Right renal cortex interstitium (tissue), 3 donors: ENCODE measurements at regions not wholly inside any gene's neighbourhood (a gene's known extent, or its start where the extent isn't known, plus 50 kb on each side); places are given as distances from the start of the nearest gene placed in this dataset.
A peak's percentile ranks its signal among the peaks of the same experiment; 100 is the strongest.
"Not testable (repeated sequence)": the region's sequence is repeated elsewhere in the genome, so short reads cannot be mapped to it uniquely, and the experiment has no call there.

Experiments
- DNase-seq, 3 donors: peaks; one replicate each; pipeline ENCODE4 v3.0.0-alpha.2; 2013; ENCODE audit warnings: low read depth in 3 of 3, low spot score in 2 of 3

- DNase-seq, result no peak
Observed at GRCh38 chr4:28508636-28509035, 1648.0 kb downstream of the STIM2 start.

DNA sequence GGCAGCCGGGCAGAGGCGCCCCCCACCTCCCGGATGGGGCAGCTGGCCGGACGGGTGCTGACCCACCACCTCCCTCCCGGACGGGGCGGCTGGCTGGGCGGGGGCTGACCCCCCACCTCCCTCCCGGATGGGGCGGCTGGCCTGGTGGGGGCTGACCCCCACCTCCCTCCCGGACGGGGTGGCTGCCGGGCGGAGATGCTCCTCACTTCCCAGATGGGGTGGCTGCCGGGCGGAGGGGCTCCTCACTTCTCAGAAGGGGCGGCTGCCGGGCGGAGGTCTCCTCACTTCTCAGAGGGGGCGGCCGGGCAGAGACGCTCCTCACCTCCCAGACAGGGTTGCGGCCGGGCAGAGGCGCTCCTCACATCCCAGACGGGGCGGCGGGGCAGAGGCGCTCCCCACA is 1654.1 kb downstream of the STIM2 start:
- not testable (repeated sequence) for DNase-seq

DNA sequence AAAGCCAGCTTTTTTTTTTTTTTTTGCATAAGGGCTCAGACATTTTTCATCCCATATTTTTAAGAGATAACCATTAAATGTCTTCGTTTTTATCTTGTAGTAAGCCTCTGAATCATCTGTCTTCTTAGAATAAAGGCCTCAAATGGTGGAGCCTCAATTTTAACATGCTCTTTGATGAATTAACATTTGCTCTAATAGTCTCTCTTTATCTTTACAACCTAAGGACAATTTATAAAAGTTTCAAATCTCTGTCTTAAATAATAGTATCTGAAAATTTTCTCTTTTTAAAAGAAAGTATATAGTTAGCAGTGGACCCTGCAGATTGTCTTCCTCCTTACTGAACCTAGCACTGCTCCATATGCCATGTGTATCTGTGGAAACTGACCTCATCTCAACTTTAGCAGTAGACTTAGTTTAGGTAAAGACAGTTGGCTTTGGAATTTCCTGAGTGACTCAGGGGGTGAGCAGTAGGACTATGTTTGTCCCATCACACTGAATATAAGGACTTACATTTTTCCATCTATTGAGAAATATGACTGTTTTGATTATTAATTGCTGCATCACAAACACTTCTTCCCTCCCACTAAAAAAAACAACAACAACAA is 1658.0 kb downstream of the STIM2 start:
- DNase-seq, result no peak

- DNase-seq, result no peak
Observed at GRCh38 chr4:28523681-28524190, 1663.1 kb downstream of the STIM2 start.

GRCh38 chr4:28536124-28536523 is 1675.5 kb downstream of the STIM2 start:
- no peak for DNase-seq

- no peak for DNase-seq
Observed at GRCh38 chr4:28545986-28546385, 1685.3 kb downstream of the STIM2 start.

DNA sequence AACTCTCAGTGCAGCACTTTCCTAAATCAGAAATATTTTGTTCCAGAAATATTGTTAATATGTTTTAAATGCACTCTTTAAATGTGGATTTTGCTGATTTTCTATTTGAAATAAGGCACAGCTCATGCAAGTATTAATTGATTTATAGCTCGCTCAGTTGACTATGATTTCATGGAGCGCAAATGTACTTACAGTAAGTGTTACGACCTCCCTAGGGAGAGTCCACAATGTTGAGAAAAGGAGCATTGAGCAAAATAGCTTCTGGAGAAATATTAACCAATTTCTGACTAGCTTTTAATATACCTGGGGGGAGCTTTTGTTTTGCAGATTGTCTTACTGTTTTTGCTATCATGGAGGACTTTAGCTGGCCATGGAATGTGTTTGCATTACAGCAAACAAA is 1687.5 kb downstream of the STIM2 start:
- no peak for DNase-seq

- DNase-seq, result no peak
Observed at GRCh38 chr4:28548594-28548993, 1688.0 kb downstream of the STIM2 start.

DNA sequence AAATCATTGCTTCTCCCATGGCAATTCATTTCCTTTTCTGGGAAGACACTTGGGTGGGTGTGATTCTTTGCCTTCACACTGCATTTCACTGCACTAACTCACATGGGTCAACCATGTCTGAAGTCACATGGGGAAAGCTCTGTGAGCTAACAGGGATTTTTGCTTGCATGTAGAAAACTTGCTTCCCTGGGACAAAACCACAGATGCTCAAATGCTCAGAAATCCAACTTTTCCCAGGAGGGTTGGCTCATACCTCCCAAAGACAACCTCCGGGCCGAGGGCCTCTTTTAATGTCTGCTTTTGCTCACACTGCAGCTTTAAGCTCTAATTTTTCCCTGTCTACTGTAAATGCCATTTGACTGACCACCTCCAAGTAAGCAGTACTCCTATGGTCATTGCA is 1695.2 kb downstream of the STIM2 start:
- DNase-seq, result no peak

DNA sequence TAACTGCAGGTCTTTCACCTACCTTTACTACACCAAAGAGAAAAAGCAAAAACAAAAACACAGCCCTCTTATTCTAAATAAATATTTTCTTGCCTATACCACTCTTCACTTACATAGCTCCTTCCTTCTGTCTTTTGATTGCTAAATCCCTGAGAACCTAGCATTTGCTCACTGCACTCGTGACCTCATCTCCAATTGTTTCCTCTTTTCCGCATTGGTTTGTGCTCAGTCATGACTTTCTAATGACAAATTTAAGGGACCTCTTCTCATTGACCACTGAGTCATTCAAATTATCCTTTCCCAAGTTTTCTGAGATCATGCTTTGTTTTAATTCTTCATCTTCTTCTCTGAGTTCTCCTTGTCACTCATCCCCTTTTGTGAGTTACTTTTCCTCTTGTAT is 1697.1 kb downstream of the STIM2 start:
- no peak for DNase-seq

- DNase-seq, result no peak
Observed at GRCh38 chr4:28558895-28559294, 1698.3 kb downstream of the STIM2 start.

- DNase-seq, result no peak
Observed at GRCh38 chr4:28562913-28563312, 1702.3 kb downstream of the STIM2 start.

- no peak for DNase-seq
Observed at GRCh38 chr4:28565396-28565795, 1704.8 kb downstream of the STIM2 start.

DNA sequence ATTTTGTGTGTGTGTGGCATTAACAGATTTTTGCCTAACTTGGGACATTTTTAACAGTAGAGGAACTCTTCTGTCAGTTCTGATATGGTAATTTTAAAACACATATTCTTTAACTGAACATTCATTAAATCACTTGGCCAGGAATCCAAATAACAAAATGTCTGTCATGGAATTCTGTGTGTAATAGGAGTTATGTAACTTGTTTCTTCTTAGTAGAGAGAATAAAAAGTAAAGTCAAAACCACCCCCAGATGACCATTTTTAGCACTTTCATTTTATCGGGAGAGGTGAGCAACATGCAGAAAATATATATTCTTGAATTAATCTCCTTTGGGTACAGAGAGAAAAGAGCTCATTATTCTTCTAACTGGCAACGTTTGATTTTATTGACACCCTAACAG is 1740.3 kb downstream of the STIM2 start:
- DNase-seq, result no peak

GRCh38 chr4:28621591-28621990 is 1761.0 kb downstream of the STIM2 start:
- no peak for DNase-seq

- DNase-seq, result no peak
Observed at GRCh38 chr4:28636971-28637370, 1776.3 kb downstream of the STIM2 start.

- DNase-seq, result no peak
Observed at GRCh38 chr4:28639747-28640146, 1779.1 kb downstream of the STIM2 start.

GRCh38 chr4:28654618-28655017 is 1794.0 kb downstream of the STIM2 start:
- no peak for DNase-seq

DNA sequence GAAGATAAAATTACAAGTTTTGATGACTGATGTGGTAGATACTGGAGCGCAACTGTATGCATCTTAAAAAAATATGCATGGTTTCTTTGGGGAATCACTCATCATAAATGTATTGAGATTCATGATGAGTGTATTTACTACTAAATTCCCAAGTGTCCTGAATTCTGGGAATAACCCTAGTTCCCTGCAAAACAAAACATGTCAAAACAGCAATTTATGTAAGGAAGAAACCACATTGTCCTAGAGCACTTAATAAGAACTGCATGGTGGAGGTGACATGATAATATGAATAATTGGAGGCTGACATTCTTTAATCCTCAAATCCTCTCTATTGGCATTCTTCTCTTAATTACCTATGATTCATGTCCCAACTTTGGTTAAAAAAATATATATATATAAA is 1804.7 kb downstream of the STIM2 start:
- DNase-seq, result no peak

DNA sequence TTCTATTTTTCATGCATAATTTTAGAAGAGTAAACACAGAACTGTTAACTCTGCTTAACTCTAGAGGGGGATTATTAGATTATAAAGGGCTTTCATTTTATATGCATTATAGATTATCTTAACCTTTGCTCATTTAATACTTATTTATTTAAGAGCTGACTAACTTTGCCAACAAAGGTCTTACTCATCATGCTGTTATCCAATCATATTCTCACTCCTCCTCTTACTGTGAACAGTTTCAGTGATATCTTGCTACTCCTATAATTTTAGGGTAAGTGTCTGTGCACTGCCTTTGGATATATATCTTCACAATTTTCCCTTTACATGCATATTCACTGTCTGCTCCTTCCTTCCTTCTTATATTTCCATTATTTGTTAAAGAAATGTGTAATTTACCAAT is 1814.9 kb downstream of the STIM2 start:
- DNase-seq, result no peak

GRCh38 chr4:28677808-28678207 is 1817.2 kb downstream of the STIM2 start:
- no peak for DNase-seq

DNA sequence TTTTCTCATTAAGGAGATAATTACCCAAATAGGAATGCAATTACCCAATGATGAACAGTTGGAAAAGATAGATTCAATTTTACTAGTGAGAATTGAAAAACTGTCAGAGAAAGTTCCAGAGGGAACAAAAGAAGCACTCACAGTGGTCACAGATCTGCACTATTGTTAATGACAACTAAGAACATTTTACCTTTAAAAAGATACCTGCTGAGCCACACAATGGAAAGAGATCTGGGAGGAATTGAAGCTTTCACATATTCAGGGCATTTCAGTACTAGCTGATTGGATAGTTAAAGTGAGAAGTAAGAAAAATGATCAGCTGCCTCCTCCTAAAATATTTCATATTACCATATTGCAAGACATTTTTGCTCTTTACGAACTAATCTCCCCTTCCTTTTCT is 1822.2 kb downstream of the STIM2 start:
- DNase-seq, result no peak

DNA sequence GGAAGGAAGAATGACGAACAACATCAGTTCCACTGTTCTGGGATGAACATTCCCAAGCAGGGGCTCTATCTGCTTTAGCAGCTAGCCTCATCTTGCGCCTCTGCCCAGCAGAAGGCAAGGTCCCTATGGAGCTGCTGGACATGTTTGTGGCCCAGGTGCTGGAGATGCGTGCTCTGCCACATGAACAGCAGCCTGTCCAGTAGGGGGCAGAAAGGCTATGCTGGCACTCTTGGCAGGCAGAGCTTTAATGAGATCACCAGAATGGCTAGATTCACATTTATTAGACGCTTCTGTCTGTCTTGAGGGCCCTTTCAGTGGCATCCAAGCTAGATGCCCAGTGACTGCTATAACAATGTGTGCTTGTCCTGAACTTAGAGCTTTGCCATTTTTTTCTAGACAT is 1826.0 kb downstream of the STIM2 start:
- DNase-seq, result peak in 1 of 3 donors; percentile 2
